ENCODE measurements at regions not wholly inside any gene's neighbourhood (a gene's known extent, or its start where the extent isn't known, plus 50 kb on each side); places are given as distances from the start of the nearest gene placed in this dataset.

DNA sequence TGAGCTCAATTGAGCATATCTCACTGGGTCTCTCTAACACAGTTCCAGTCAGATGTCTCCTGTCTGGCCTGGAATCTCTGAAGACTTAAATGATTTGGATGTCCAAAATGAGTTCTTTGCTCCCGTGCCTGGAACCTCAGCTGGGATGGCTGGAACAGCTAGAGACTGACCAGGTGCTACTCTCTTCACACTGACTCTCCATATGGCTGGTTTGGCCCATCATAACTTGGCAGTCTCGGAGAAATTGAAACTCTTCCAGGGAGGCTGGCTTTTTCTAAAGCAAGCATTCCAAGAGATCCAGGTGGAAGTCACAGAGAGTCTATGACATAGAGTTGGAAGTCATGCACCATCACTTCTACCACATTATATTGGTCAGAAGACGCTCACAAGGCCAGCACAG lies 129.6 kb upstream of the NOL4 start:
- intact Hi-C loops (cut with micrococcal nuclease; ENCODE audit: unreplicated experiment) (loop anchor here (5.0 kb wide), 2 partner anchors 138 to 368 kb away; no protein-coding TSS in a partner anchor), in situ Hi-C loops (cut with HindIII; ENCODE audit: extremely low pct_ligation_motif_present, low pct_unique_long_range_greater_than_20kb) (loop anchor here (5.0 kb wide), 1 partner anchor 433 kb away; no protein-coding TSS in a partner anchor)
- Histone ChIP-seq H3K9ac (ENCODE audit: insufficient read depth, low read depth, low read length) (no peak overlapping the region), H3K4me3 (replicated peaks in 1 of 3; ENCODE audit: insufficient read depth in 1 of 3, low read depth in 2 of 3, low read length in 3 of 3) (no peak overlapping the region), H3K4me2 (ENCODE audit: low read depth, low read length) (no peak overlapping the region), H2AFZ (ENCODE audit: low read length) (no peak overlapping the region), H3K27me3 (ENCODE audit: control insufficient read depth in 1 of 2, insufficient read depth in 2 of 2, low read length in 2 of 2) (no peaks in the 10 kb centered on the region), H3K4me1 (ENCODE audit: insufficient read depth, low read length) (no peaks in the 10 kb centered on the region), H4K20me1 (ENCODE audit: insufficient read depth, low read length) (no peaks in the 10 kb centered on the region), H3K36me3 (replicated peaks in 1 of 2; ENCODE audit: control insufficient read depth in 1 of 2, insufficient read depth in 2 of 2, low read length in 2 of 2) (no peaks in the 10 kb centered on the region), H3K27ac (ENCODE audit: extremely low read length, insufficient read depth, low read length) (no peak overlapping the region), H3K79me2 (ENCODE audit: insufficient read depth, low read length) (no peaks in the 10 kb centered on the region), H3K9me3 (ENCODE audit: low read length) (no peaks in the 10 kb centered on the region)
- TF ChIP-seq KLF11 (CRISPR knock-in tag; IDR thresholded peaks at IDR 0.05): no peak
- no peak for TF ChIP-seq ZNF816 (CRISPR knock-in tag; IDR thresholded peaks at IDR 0.05; ENCODE audit: borderline replicate concordance)
- TF ChIP-seq ZNF343 (CRISPR knock-in tag; IDR thresholded peaks at IDR 0.05): no peak
- ChIA-PET POLR2A (no interaction called here), CTCF (ENCODE audit: low intra/inter-chr PET ratio, low total read pairs) (interaction anchor here (0.7 kb wide), 1 partner anchor 434 kb away, joined by 3 read pairs; no protein-coding TSS in a partner anchor)
- no peak for DNase-seq (ENCODE audit: low spot score)
- no TSS peak for BruUV-seq (replicated peaks)
- no peak for FAIRE-seq
- no peak for ATAC-seq
- 28% methylated on average over 3 of the region's 3 CpGs for WGBS (ENCODE audit: low lambda C conversion rate)

DNA sequence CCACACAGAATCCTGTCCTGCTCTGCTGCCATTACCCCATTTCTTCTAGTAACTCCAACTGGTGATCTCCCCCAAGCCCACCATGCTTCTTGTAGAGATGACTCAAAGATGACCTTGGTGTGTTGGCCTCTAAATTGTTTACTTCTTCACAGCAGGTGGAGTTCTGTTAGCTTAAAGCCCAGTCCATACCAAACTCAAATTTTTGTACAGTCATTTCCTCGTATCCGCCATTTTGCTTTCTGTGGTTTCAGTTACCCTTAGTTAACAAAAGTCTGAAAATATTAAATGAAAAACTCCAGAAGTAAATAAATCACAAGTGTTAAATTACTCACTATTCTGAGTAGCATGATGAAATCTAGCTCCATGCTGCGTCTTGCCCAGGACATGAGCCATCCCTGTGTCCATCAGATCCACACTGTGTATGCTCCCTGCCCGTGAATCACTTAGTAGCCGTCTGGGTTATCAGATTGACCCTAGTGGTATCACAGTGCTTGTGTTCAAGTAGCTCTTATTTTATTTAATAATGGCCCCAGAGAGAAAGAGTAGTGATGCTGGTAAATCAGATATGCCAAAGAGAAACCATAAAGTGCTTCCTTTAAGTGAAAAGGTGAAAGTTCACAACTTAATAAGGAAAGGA lies 133.3 kb upstream of the NOL4 start:
- H2AFZ ChIP-seq (ENCODE audit: low read length): no peak overlapping the region
- H4K20me1 ChIP-seq (ENCODE audit: insufficient read depth, low read length): no peaks in the 10 kb centered on the region
- no peak overlapping the region for H3K27ac ChIP-seq (ENCODE audit: extremely low read length, insufficient read depth, low read length)
- no peaks in the 10 kb centered on the region; a peak in 1 of 5 replicates for H3K27me3 ChIP-seq (ENCODE audit: control insufficient read depth in 1 of 2, insufficient read depth in 2 of 2, low read length in 2 of 2)
- intact Hi-C loops (cut with micrococcal nuclease; ENCODE audit: unreplicated experiment) (no loop called here), in situ Hi-C loops (cut with HindIII; ENCODE audit: extremely low pct_ligation_motif_present, low pct_unique_long_range_greater_than_20kb) (no loop called here)
- no TSS peak for BruUV-seq (replicated peaks)
- no peak overlapping the region for H3K9ac ChIP-seq (ENCODE audit: insufficient read depth, low read depth, low read length)
- WGBS (ENCODE audit: low lambda C conversion rate): 38% methylated on average over 5 of the region's 5 CpGs
- no peaks in the 10 kb centered on the region for H3K9me3 ChIP-seq (ENCODE audit: low read length)
- no peak overlapping the region for H3K4me3 ChIP-seq (replicated peaks in 1 of 3; ENCODE audit: insufficient read depth in 1 of 3, low read depth in 2 of 3, low read length in 3 of 3)
- DNase-seq (ENCODE audit: low spot score) (no peak), FAIRE-seq (no peak), ATAC-seq (no peak)
- H3K36me3 ChIP-seq (replicated peaks in 1 of 2; ENCODE audit: control insufficient read depth in 1 of 2, insufficient read depth in 2 of 2, low read length in 2 of 2): no peaks in the 10 kb centered on the region
- no peaks in the 10 kb centered on the region for H3K79me2 ChIP-seq (ENCODE audit: insufficient read depth, low read length)
- ChIA-PET CTCF (ENCODE audit: low intra/inter-chr PET ratio, low total read pairs) (no interaction called here), POLR2A (no interaction called here)
- no peak overlapping the region for H3K4me2 ChIP-seq (ENCODE audit: low read depth, low read length)
- no peaks in the 10 kb centered on the region for H3K4me1 ChIP-seq (ENCODE audit: insufficient read depth, low read length)
- TF ChIP-seq SP4 (CRISPR knock-in tag; IDR thresholded peaks at IDR 0.05): no peak
- no peak for TF ChIP-seq ZNF790 (CRISPR knock-in tag; IDR thresholded peaks at IDR 0.05; ENCODE audit: borderline replicate concordance)
- TF ChIP-seq KAT2B (IDR thresholded peaks at IDR 0.05; ENCODE audit: borderline replicate concordance, low read depth, low read length): no peak
- no peak for TF ChIP-seq ZNF230 (CRISPR knock-in tag; IDR thresholded peaks at IDR 0.05)
- TF ChIP-seq, protein P1, sequence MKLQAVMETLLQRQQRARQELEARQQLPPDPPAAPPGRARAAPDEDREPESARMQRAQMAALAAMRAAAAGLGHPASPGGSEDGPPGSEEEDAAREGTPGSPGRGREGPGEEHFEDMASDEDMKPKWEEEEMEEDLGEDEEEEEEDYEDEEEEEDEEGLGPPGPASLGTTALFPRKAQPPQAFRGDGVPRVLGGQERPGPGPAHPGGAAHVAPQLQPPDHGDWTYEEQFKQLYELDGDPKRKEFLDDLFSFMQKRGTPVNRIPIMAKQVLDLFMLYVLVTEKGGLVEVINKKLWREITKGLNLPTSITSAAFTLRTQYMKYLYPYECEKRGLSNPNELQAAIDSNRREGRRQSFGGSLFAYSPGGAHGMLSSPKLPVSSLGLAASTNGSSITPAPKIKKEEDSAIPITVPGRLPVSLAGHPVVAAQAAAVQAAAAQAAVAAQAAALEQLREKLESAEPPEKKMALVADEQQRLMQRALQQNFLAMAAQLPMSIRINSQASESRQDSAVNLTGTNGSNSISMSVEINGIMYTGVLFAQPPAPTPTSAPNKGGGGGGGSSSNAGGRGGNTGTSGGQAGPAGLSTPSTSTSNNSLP (IDR thresholded peaks at IDR 0.05; ENCODE audit: low read depth, low read length): no peak
- no peak for TF ChIP-seq NR1H2 (CRISPR knock-in tag; IDR thresholded peaks at IDR 0.05; ENCODE audit: borderline replicate concordance, low read depth)
- no peak for TF ChIP-seq HMG20B (CRISPR knock-in tag; conservative IDR thresholded peaks at IDR 0.05)
- TF ChIP-seq, protein P2, sequence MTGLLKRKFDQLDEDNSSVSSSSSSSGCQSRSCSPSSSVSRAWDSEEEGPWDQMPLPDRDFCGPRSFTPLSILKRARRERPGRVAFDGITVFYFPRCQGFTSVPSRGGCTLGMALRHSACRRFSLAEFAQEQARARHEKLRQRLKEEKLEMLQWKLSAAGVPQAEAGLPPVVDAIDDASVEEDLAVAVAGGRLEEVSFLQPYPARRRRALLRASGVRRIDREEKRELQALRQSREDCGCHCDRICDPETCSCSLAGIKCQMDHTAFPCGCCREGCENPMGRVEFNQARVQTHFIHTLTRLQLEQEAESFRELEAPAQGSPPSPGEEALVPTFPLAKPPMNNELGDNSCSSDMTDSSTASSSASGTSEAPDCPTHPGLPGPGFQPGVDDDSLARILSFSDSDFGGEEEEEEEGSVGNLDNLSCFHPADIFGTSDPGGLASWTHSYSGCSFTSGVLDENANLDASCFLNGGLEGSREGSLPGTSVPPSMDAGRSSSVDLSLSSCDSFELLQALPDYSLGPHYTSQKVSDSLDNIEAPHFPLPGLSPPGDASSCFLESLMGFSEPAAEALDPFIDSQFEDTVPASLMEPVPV (CRISPR knock-in tag; IDR thresholded peaks at IDR 0.05): no peak
- no peak for TF ChIP-seq BRCA1 (CRISPR knock-in tag; IDR thresholded peaks at IDR 0.05)
- no peak for TF ChIP-seq ATF7-NPFF (CRISPR knock-in tag; IDR thresholded peaks at IDR 0.05; ENCODE audit: low read depth)
- no peak for TF ChIP-seq ZC3H13 (CRISPR knock-in tag; IDR thresholded peaks at IDR 0.05)
- no peak for TF ChIP-seq HOXA7 (CRISPR knock-in tag; IDR thresholded peaks at IDR 0.05)
- TF ChIP-seq AKAP8 (CRISPR knock-in tag; IDR thresholded peaks at IDR 0.05): no peak
- no peak for TF ChIP-seq CCAR2 (optimal IDR thresholded peaks at IDR 0.05; ENCODE audit: low read depth, low read length)
